H1 (cell line): ENCODE measurements at regions not wholly inside any gene's neighbourhood (a gene's known extent, or its start where the extent isn't known, plus 50 kb on each side); places are given as distances from the start of the nearest gene placed in this dataset.

Source experiments
- CTCF ChIA-PET: fragments of 300-600 bp; sonication (Branson Sonifier 250); formaldehyde crosslinking; loops from one replicate; lab custom pipeline; 2021; ENCODE audit not compliant: partially characterized antibody; lab: Charles Lee
- POLR2A ChIA-PET: fragments of 300-600 bp; sonication (Branson Sonifier 250); formaldehyde crosslinking; loops from one replicate; lab custom pipeline; 2021; ENCODE audit warnings: inconsistent platforms; ENCODE audit not compliant: partially characterized antibody; lab: Charles Lee
- DNase-seq, 2 experiments: peaks; one replicate each; pipeline versions ENCODE4 v3.0.0 to v3.0.0-alpha.2; 2010 to 2022; ENCODE audit warnings: low spot score in 2 of 2, low read depth in 1 of 2, mixed read lengths in 1 of 2
- FAIRE-seq: peaks from 2 replicates; lab custom pipeline; 2011; peaks lifted over from hg19 to GRCh38; lab: Jason Lieb, UNC
- H2AFZ ChIP-seq: 2 replicates; pipeline ENCODE4 v1.8.1; 2012; ENCODE audit warnings: low read length, inconsistent platforms
- H2AK5ac ChIP-seq: 2 replicates; pipeline ENCODE4 v1.6.1; 2013; ENCODE audit warnings: low read depth, low read length
- H2BK120ac ChIP-seq: replicated peaks from 2 replicates; pipeline ENCODE3; 2013; ENCODE audit warnings: low read depth, low read length, inconsistent platforms
- H2BK12ac ChIP-seq: 2 replicates; pipeline ENCODE4 v1.6.1; 2013; ENCODE audit warnings: low read depth, low read length
- H2BK15ac ChIP-seq: 2 replicates; pipeline ENCODE4 v1.6.1; 2013; ENCODE audit warnings: low read length
- H2BK20ac ChIP-seq: 2 replicates; pipeline ENCODE4 v1.6.1; 2013; ENCODE audit warnings: low read length
- H2BK5ac ChIP-seq: 2 replicates; pipeline ENCODE4 v1.6.1; 2013; ENCODE audit warnings: low read depth, low read length
- H3K14ac ChIP-seq: 2 replicates; pipeline ENCODE4 v1.6.1; 2013; ENCODE audit warnings: inconsistent platforms; ENCODE audit not compliant: insufficient read length
- H3K18ac ChIP-seq: 2 replicates; pipeline ENCODE4 v1.6.1; 2013; ENCODE audit warnings: low read length; ENCODE audit errors: extremely low read depth
- H3K23ac ChIP-seq: 2 replicates; pipeline ENCODE4 v1.6.1; 2013; ENCODE audit warnings: inconsistent platforms; ENCODE audit not compliant: insufficient read length
- H3K23me2 ChIP-seq: 2 replicates; pipeline ENCODE4 v1.6.1; 2013; ENCODE audit warnings: low read depth, low read length
- H3K27ac ChIP-seq: 2 replicates; pipeline ENCODE4 v1.6.1; 2011; ENCODE audit warnings: low read depth, low read length, inconsistent platforms
- H3K27me3 ChIP-seq, 4 experiments: replicated peaks in 1 of 4; 1 replicate in 1 of 4; 2 replicates in 3 of 4; pipeline versions ENCODE4 v1.6.1 to v1.8.1; 2011 to 2013; ENCODE audit warnings: low read length in 3 of 4, mild to moderate bottlenecking in 3 of 4, inconsistent platforms in 2 of 4, mixed read lengths in 2 of 4, moderate library complexity in 1 of 4; ENCODE audit not compliant: control insufficient read depth in 3 of 4, insufficient read depth in 3 of 4; ENCODE audit errors: extremely low read depth in 1 of 4
- H3K36me3 ChIP-seq, 4 experiments: 2 replicates each; pipeline versions ENCODE4 v1.6.1 to v1.8.1; 2011 to 2013; ENCODE audit warnings: mild to moderate bottlenecking in 4 of 4, low read length in 3 of 4, moderate library complexity in 2 of 4, control low read depth in 1 of 4, inconsistent platforms in 1 of 4; ENCODE audit not compliant: insufficient read depth in 4 of 4, control insufficient read depth in 2 of 4
- H3K4ac ChIP-seq: replicated peaks from 2 replicates; pipeline ENCODE3; 2013; ENCODE audit warnings: low read length, low read depth, mixed read lengths, inconsistent platforms; ENCODE audit not compliant: insufficient read length
- H3K4me1 ChIP-seq, 4 experiments: replicated peaks in 1 of 4; 1 replicate in 1 of 4; 2 replicates in 3 of 4; pipeline versions ENCODE4 v1.6.1 to v1.8.1; 2011 to 2013; ENCODE audit warnings: low read length in 3 of 4, inconsistent platforms in 2 of 4, mixed read lengths in 1 of 4; ENCODE audit not compliant: insufficient read depth in 4 of 4, control insufficient read depth in 3 of 4
- H3K4me2 ChIP-seq, 2 experiments: 2 replicates each; pipeline versions ENCODE4 v1.6.1 to v1.8.1; 2011 to 2013; ENCODE audit warnings: low read depth in 2 of 2, low read length in 2 of 2, control low read depth in 1 of 2, inconsistent platforms in 1 of 2, mild to moderate bottlenecking in 1 of 2; ENCODE audit not compliant: insufficient read depth in 1 of 2
- H3K4me3 ChIP-seq, 4 experiments: fragments of 200-600, 300-600 bp in 1 of 4; sonication (generic), shearing (Covaris generic), sonication (Bioruptor Twin) in 1 of 4; 2 replicates each; pipeline versions ENCODE4 v1.5.1 to v1.8.1; 2011 to 2016; ENCODE audit warnings: low read length in 4 of 4, low read depth in 3 of 4, control low read depth in 2 of 4, inconsistent platforms in 2 of 4, mild to moderate bottlenecking in 2 of 4, mixed read lengths in 1 of 4, moderate library complexity in 1 of 4; ENCODE audit not compliant: insufficient read depth in 2 of 4; ENCODE audit errors: extremely low read depth in 1 of 4
- H3K56ac ChIP-seq: replicated peaks from 2 replicates; pipeline ENCODE3; 2013; ENCODE audit warnings: low read depth, mild to moderate bottlenecking, mixed read lengths, low read length, inconsistent platforms; ENCODE audit not compliant: insufficient read length
- H3K79me1 ChIP-seq: 2 replicates; pipeline ENCODE4 v1.6.1; 2013; ENCODE audit warnings: low read depth, low read length, control low read depth
- H3K79me2 ChIP-seq, 2 experiments: 2 replicates each; pipeline versions ENCODE4 v1.6.1 to v1.8.1; 2012 to 2013; ENCODE audit warnings: low read length in 2 of 2, mild to moderate bottlenecking in 2 of 2, inconsistent platforms in 1 of 2; ENCODE audit not compliant: insufficient read depth in 2 of 2, control insufficient read depth in 1 of 2
- H3K9ac ChIP-seq, 4 experiments: replicated peaks in 1 of 4; 1 replicate in 1 of 4; 2 replicates in 3 of 4; pipeline versions ENCODE4 v1.6.1 to v1.8.1; 2011 to 2013; ENCODE audit warnings: low read depth in 3 of 4, low read length in 3 of 4, control low read depth in 2 of 4, mild to moderate bottlenecking in 2 of 4, moderate library complexity in 2 of 4, inconsistent platforms in 1 of 4; ENCODE audit errors: extremely low read depth in 1 of 4
- H3K9me3 ChIP-seq, 2 experiments: 2 replicates each; pipeline versions ENCODE4 v1.6.1 to v1.8.1; 2012 to 2013; ENCODE audit warnings: mild to moderate bottlenecking in 2 of 2, moderate library complexity in 2 of 2, control low read depth in 1 of 2, inconsistent platforms in 1 of 2, low read depth in 1 of 2, low read length in 1 of 2, mixed read lengths in 1 of 2; ENCODE audit not compliant: insufficient read depth in 2 of 2
- H4K20me1 ChIP-seq, 2 experiments: replicated peaks in 1 of 2; 2 replicates each; pipeline versions ENCODE3 to v1.8.1; 2011 to 2013; ENCODE audit warnings: inconsistent platforms in 2 of 2, low read length in 2 of 2, mild to moderate bottlenecking in 1 of 2; ENCODE audit not compliant: insufficient read depth in 2 of 2, control insufficient read depth in 1 of 2
- H4K5ac ChIP-seq: 2 replicates; pipeline ENCODE4 v1.6.1; 2013; ENCODE audit warnings: low read length, low read depth, mixed read lengths, inconsistent platforms; ENCODE audit not compliant: insufficient read length
- H4K8ac ChIP-seq: 2 replicates; pipeline ENCODE4 v1.8.0; 2013; ENCODE audit warnings: mild to moderate bottlenecking, moderate library complexity, low read length, inconsistent platforms; ENCODE audit not compliant: insufficient read depth; ENCODE audit errors: extremely low read depth
- H4K91ac ChIP-seq: replicated peaks from 2 replicates; pipeline ENCODE3; 2013; ENCODE audit warnings: low read length, mixed read lengths, inconsistent platforms; ENCODE audit not compliant: insufficient read length
- ATF3 ChIP-seq: IDR thresholded peaks from 2 replicates; pipeline ENCODE4 v1.6.1; 2011; ENCODE audit warnings: low read depth, mild to moderate bottlenecking, low read length; ENCODE audit not compliant: insufficient read depth
- BRCA1 ChIP-seq: IDR thresholded peaks from 2 replicates; pipeline ENCODE4 v1.6.1; 2012; ENCODE audit warnings: low read depth, low read length, improper control_type of control experiment
- CBX5 ChIP-seq: fragments of 300-800, 300-1000 bp; sonication (generic); IDR thresholded peaks from 2 replicates; pipeline ENCODE4 v1.7.1; 2016; ENCODE audit warnings: antibody characterized with exemption, low read length, low read depth
- CEBPB ChIP-seq: IDR thresholded peaks from 2 replicates; pipeline ENCODE4 v1.6.1; 2012; ENCODE audit warnings: low read depth, low read length
- CREB1 ChIP-seq: IDR thresholded peaks from 2 replicates; pipeline ENCODE4 v1.6.1; 2012; ENCODE audit warnings: inconsistent platforms
- EZH2 ChIP-seq: fragments of 200-600 bp; sonication (generic); IDR thresholded peaks from 2 replicates; pipeline ENCODE4 v1.7.1; 2012; ENCODE audit warnings: low read depth, mild to moderate bottlenecking, moderate library complexity, low read length, inconsistent platforms; ENCODE audit not compliant: severe bottlenecking
- FOSL1 ChIP-seq: IDR thresholded peaks from 2 replicates; pipeline ENCODE4 v1.6.1; 2011; ENCODE audit warnings: mild to moderate bottlenecking, low read depth, low read length, moderate library complexity; ENCODE audit not compliant: insufficient read depth
- KDM5A ChIP-seq: fragments of 200-600 bp; IDR thresholded peaks from 2 replicates; pipeline ENCODE4 v1.7.1; 2012; ENCODE audit warnings: mild to moderate bottlenecking, low read length, inconsistent platforms, mixed read lengths
- MAFK ChIP-seq: IDR thresholded peaks from 2 replicates; pipeline ENCODE4 v1.6.1; 2012; ENCODE audit warnings: low read depth, mild to moderate bottlenecking, improper control_type of control experiment, low read length
- NRF1 ChIP-seq: IDR thresholded peaks from 2 replicates; pipeline ENCODE4 v1.6.1; 2011; ENCODE audit warnings: mild to moderate bottlenecking, low read depth, low read length, improper control_type of control experiment
- RBBP5 ChIP-seq: IDR thresholded peaks from 2 replicates; pipeline ENCODE4 v1.7.1; 2012; ENCODE audit warnings: low read depth, mild to moderate bottlenecking, inconsistent platforms, low read length, moderate library complexity, borderline replicate concordance
- RFX5 ChIP-seq: IDR thresholded peaks from 2 replicates; pipeline ENCODE4 v1.6.1; 2011; ENCODE audit warnings: low read depth, low read length, improper control_type of control experiment, borderline replicate concordance
- RXRA ChIP-seq: IDR thresholded peaks from 2 replicates; pipeline ENCODE4 v1.6.1; 2011; ENCODE audit warnings: low read depth, mild to moderate bottlenecking, low read length, moderate library complexity; ENCODE audit not compliant: insufficient read depth
- SP4 ChIP-seq: IDR thresholded peaks from 2 replicates; pipeline ENCODE4 v1.6.1; 2012; ENCODE audit warnings: low read length, inconsistent platforms
- TAF7 ChIP-seq: optimal IDR thresholded peaks from 2 replicates; pipeline ENCODE3; 2011; ENCODE audit warnings: low read depth, mild to moderate bottlenecking, inconsistent platforms, low read length, moderate library complexity, borderline replicate concordance
- ZNF274 ChIP-seq: IDR thresholded peaks from 2 replicates; pipeline ENCODE4 v1.7.0; 2012; ENCODE audit warnings: low read length, borderline replicate concordance; ENCODE audit errors: extremely low read depth
- WGBS, 2 experiments: shearing (Covaris generic) in 1 of 2; methylation state at CpG; one replicate each; pipeline versions ENCODE4 v1.1.6 to v1.1.7; 2013 to 2015; ENCODE audit warnings: low lambda C conversion rate in 2 of 2, mixed read lengths in 2 of 2, inconsistent platforms in 1 of 2, low coverage in 1 of 2, missing lambda C conversion rate in 1 of 2; ENCODE audit not compliant: insufficient replicate concordance in 2 of 2, insufficient coverage in 1 of 2, insufficient read length in 1 of 2; ENCODE audit errors: extremely low coverage in 1 of 2, missing lambda C conversion rate in 1 of 2; 5-methylcytosine and 5-hydroxymethylcytosine counted together

DNA sequence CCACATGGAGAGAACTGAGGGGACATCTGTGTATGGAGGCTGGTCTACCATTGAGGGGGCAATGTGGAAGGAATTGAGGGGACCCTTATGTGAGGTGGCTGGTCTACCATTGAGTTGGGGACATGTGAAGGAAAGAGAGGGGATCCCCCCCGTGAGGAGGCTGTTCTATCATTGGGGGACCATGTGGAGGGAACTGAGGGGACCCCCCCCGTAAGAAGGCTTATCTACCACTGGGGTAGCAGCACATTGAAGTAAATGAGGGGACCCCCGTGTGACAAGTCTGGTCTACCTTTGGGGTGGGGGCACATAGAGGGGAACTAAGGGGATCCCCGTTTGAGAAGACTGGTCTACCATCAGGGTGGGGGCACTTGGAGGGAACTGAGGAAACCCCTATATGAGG, 158.0 kb downstream of the FBLN2 start:
- WGBS, 2 experiments = 81% methylated on average over 4 of the region's 4 CpGs; no CpG with 5 or more reads in 1 of the 2 experiments
- POLR2A ChIA-PET = no interaction called here
- no peak for TF ChIP-seq CEBPB
- TF ChIP-seq RXRA = no peak
- TF ChIP-seq RFX5 = no peak
- TF ChIP-seq ZNF274 = no peak
- TF ChIP-seq TAF7 = no peak
- TF ChIP-seq KDM5A = no peak
- no peak for TF ChIP-seq BRCA1
- TF ChIP-seq FOSL1 = no peak
- no peak for TF ChIP-seq MAFK
- no peak for TF ChIP-seq ATF3
- TF ChIP-seq SP4 = no peak
- TF ChIP-seq CREB1 = no peak
- TF ChIP-seq NRF1 = no peak
- no peak for TF ChIP-seq RBBP5
- no peak for TF ChIP-seq CBX5
- no peak for TF ChIP-seq EZH2

More for the DNA sequence above, 158.0 kb downstream of the FBLN2 start:
- no peak for FAIRE-seq
- Histone ChIP-seq H3K4ac (no peak overlapping the region), H2BK20ac (no peak overlapping the region), H3K27ac (no peak overlapping the region), H2AK5ac (no peak overlapping the region), H3K36me3 (no peaks in the 10 kb centered on the region), H3K23ac (no peak overlapping the region), H3K9me3 (peaks cover 2 to 4% of the 10 kb centered on the region in 2 experiments; a peak in 2 of 4 replicates), H3K27me3 (no peaks in the 10 kb centered on the region), H4K20me1 (no peaks in the 10 kb centered on the region), H2BK12ac (no peak overlapping the region), H3K79me1 (no peaks in the 10 kb centered on the region), H2BK120ac (no peak overlapping the region), H3K9ac (no peak overlapping the region), H2BK15ac (no peak overlapping the region), H3K56ac (no peak overlapping the region), H3K4me3 (no peak overlapping the region), H4K8ac (no peak overlapping the region), H4K5ac (no peak overlapping the region), H2AFZ (no peak overlapping the region), H3K4me2 (no peak overlapping the region), H3K23me2 (no peaks in the 10 kb centered on the region), H3K4me1 (no peaks in the 10 kb centered on the region), H2BK5ac (no peak overlapping the region), H4K91ac (no peak overlapping the region), H3K18ac (no peak overlapping the region), H3K79me2 (no peaks in the 10 kb centered on the region), H3K14ac (no peak overlapping the region)
- no peak for DNase-seq
- CTCF ChIA-PET = no interaction called here
